Endothelial cell of umbilical vein (primary cell): ENCODE measurements at regions not wholly inside any gene's neighbourhood (a gene's known extent, or its start where the extent isn't known, plus 50 kb on each side); places are given as distances from the start of the nearest gene placed in this dataset.

Experiments used
- BruUV-seq: library from RNA; stranded (reverse); fragments of 400-500 nt; replicated peaks from 2 replicates; lab custom pipeline; 2021; lab: Mats Ljungman, UMichigan
- CTCF ChIA-PET: fragments of 300-600, 350-600 bp; sonication (Branson Sonifier 250); formaldehyde crosslinking; loops from one replicate; lab custom pipeline; 2021; ENCODE audit warnings: antibody characterized with exemption, inconsistent platforms; lab: Charles Lee
- POLR2A ChIA-PET: fragments of 300-600, 350-600 bp; sonication (Branson Sonifier 250); formaldehyde crosslinking; loops from one replicate; lab custom pipeline; 2021; ENCODE audit warnings: antibody characterized with exemption, inconsistent platforms; lab: Charles Lee
- DNase-seq: peaks from one replicate; pipeline ENCODE4 v3.0.0-alpha.2; 2011; ENCODE audit warnings: low read depth, low spot score
- FAIRE-seq: peaks from 2 replicates; lab custom pipeline; 2011; peaks lifted over from hg19 to GRCh38; lab: Jason Lieb, UNC
- H2AFZ ChIP-seq: 2 replicates; pipeline ENCODE4 v1.6.0; 2012; ENCODE audit warnings: low read depth, low read length, control low read depth, inconsistent platforms
- H3K27ac ChIP-seq: 2 replicates; pipeline ENCODE4 v1.5.1; 2011; ENCODE audit warnings: low read depth, mild to moderate bottlenecking, control low read depth, low read length, moderate library complexity; ENCODE audit not compliant: insufficient read depth
- H3K27me3 ChIP-seq, 2 experiments: 2 replicates each; pipeline versions ENCODE4 v1.6.0 to v1.6.1; 2011; ENCODE audit warnings: low read length in 2 of 2, mixed read lengths in 1 of 2; ENCODE audit not compliant: control insufficient read depth in 2 of 2, insufficient read depth in 2 of 2
- H3K36me3 ChIP-seq, 2 experiments: 2 replicates in 1 of 2; 3 replicates in 1 of 2; pipeline ENCODE4 v1.5.1; 2011; ENCODE audit warnings: low read length in 2 of 2, mild to moderate bottlenecking in 1 of 2, moderate library complexity in 1 of 2; ENCODE audit not compliant: control insufficient read depth in 2 of 2, insufficient read depth in 2 of 2; ENCODE audit errors: extremely low read depth in 1 of 2
- H3K4me1 ChIP-seq: 3 replicates; pipeline ENCODE4 v1.5.1; 2011; ENCODE audit warnings: mild to moderate bottlenecking, low read length; ENCODE audit not compliant: control insufficient read depth, insufficient read depth; ENCODE audit errors: extremely low read depth
- H3K4me2 ChIP-seq: 2 replicates; pipeline ENCODE4 v1.6.1; 2011; ENCODE audit warnings: low read length, control low read depth, mixed read lengths; ENCODE audit not compliant: insufficient read depth
- H3K4me3 ChIP-seq, 3 experiments: fragments of 200-600 bp in 1 of 3; sonication (generic), shearing (Covaris generic) in 1 of 3; replicated peaks in 1 of 3; 2 replicates each; pipeline ENCODE4 v1.5.1; 2011 to 2016; ENCODE audit warnings: control low read depth in 3 of 3, low read length in 3 of 3, mild to moderate bottlenecking in 2 of 3, inconsistent platforms in 1 of 3, low read depth in 1 of 3, moderate library complexity in 1 of 3; ENCODE audit not compliant: insufficient read depth in 1 of 3
- H3K79me2 ChIP-seq: 2 replicates; pipeline ENCODE4 v1.6.0; 2012; ENCODE audit warnings: low read length, inconsistent platforms; ENCODE audit not compliant: control insufficient read depth, insufficient read depth
- H3K9ac ChIP-seq: replicated peaks from 2 replicates; pipeline ENCODE3; 2011; ENCODE audit warnings: low read length, control low read depth; ENCODE audit not compliant: insufficient read depth; ENCODE audit errors: extremely low read depth
- H3K9me1 ChIP-seq: replicated peaks from 3 replicates; pipeline ENCODE4 v1.6.0; 2011; ENCODE audit warnings: mild to moderate bottlenecking, low read length; ENCODE audit not compliant: control insufficient read depth, insufficient read depth; ENCODE audit errors: extremely low read depth
- H3K9me3 ChIP-seq: replicated peaks from 2 replicates; pipeline ENCODE4 v1.5.1; 2012; ENCODE audit warnings: low read length, inconsistent platforms; ENCODE audit not compliant: control insufficient read depth, insufficient read depth
- H4K20me1 ChIP-seq: replicated peaks from 2 replicates; pipeline ENCODE3; 2011; ENCODE audit warnings: mild to moderate bottlenecking, low read length; ENCODE audit not compliant: control insufficient read depth, insufficient read depth; ENCODE audit errors: extremely low read depth
- CTCF ChIP-seq, 2 donors: IDR thresholded peaks; 1 replicate in 1 of 2; 2 replicates in 1 of 2; pipeline ENCODE4 v1.5.1; 2011; ENCODE audit warnings: low read length in 2 of 2, mild to moderate bottlenecking in 2 of 2, moderate library complexity in 2 of 2, control low read depth in 1 of 2, inconsistent platforms in 1 of 2, low read depth in 1 of 2; ENCODE audit not compliant: insufficient read depth in 1 of 2; ENCODE audit errors: extremely low read depth in 1 of 2
- EZH2 ChIP-seq: IDR thresholded peaks from 2 replicates; pipeline ENCODE4 v1.6.1; 2012; ENCODE audit warnings: borderline replicate concordance, low read depth, mild to moderate bottlenecking, moderate library complexity, low read length, inconsistent platforms; ENCODE audit not compliant: severe bottlenecking
- FOS ChIP-seq: IDR thresholded peaks from 2 replicates; pipeline ENCODE4 v1.6.1; 2011; ENCODE audit warnings: mild to moderate bottlenecking, low read length, moderate library complexity, borderline replicate concordance; ENCODE audit not compliant: insufficient read depth
- GATA2 ChIP-seq: IDR thresholded peaks from 2 replicates; pipeline ENCODE4 v1.7.0; 2011; ENCODE audit warnings: low read depth, mild to moderate bottlenecking, moderate library complexity, mixed read lengths, low read length; ENCODE audit not compliant: insufficient read length, insufficient read depth
- JUN ChIP-seq: IDR thresholded peaks from 2 replicates; pipeline ENCODE4 v1.6.1; 2011; ENCODE audit warnings: borderline replicate concordance, low read depth; ENCODE audit not compliant: insufficient read length, insufficient read depth
- MYC ChIP-seq: IDR thresholded peaks from one replicate; pipeline ENCODE4 v1.6.1; 2011; ENCODE audit warnings: mild to moderate bottlenecking, low read depth, low read length
- POLR2A ChIP-seq: IDR thresholded peaks from 2 replicates; pipeline ENCODE4 v1.6.1; 2012; ENCODE audit warnings: low read depth, mild to moderate bottlenecking, control low read depth, low read length
- POLR2AphosphoS5 ChIP-seq: IDR thresholded peaks from 2 replicates; pipeline ENCODE4 v1.6.1; 2012; ENCODE audit warnings: low read depth, mild to moderate bottlenecking, control low read depth, low read length, moderate library complexity; ENCODE audit not compliant: insufficient read depth
- dilution Hi-C: fragments of 300-500 bp; cut with MboI; formaldehyde crosslinking; loops from one replicate; pipeline ENCODE4 v1.15.0; 2019; ENCODE audit warnings: low sequenced_read_pairs; ENCODE audit not compliant: extremely low pct_ligation_motif_present
- intact Hi-C: fragments of 100-400 bp; cut with micrococcal nuclease; formaldehyde crosslinking; loops from one replicate; pipeline ENCODE4 v1.10.0; 2022
- TF ChIP-seq, protein P1 (sequence below): IDR thresholded peaks from 2 replicates; pipeline ENCODE4 v1.6.1; 2011; ENCODE audit not compliant: insufficient read depth, insufficient read length

DNA sequence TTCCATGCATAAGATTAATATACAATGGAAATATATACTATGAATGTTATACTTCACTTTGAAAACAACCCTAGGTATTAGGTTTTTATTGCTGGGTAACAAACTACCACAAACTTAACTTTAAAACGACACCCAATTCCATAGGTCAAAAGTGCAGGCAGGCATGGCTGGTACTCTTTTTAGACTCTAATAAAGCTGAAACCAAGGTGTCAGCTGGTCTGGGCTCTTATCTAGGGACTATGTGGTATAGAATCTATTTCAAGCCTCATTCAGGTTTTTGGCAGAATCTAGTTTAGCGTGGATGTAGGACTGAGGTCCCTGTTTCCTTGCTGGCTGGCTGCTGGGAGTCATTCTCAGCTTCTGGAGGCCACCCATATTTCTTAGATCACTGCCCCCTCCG lies 65.0 kb upstream of the TMEM168 start:
- Histone ChIP-seq H3K27ac (no peak overlapping the region), H3K9me3 (no peaks in the 10 kb centered on the region), H3K27me3 (no peaks in the 10 kb centered on the region), H3K36me3 (no peaks in the 10 kb centered on the region), H3K9me1 (no peaks in the 10 kb centered on the region), H3K4me3 (no peak overlapping the region), H3K79me2 (no peaks in the 10 kb centered on the region), H3K4me1 (no peaks in the 10 kb centered on the region), H3K4me2 (no peak overlapping the region), H2AFZ (no peak overlapping the region), H3K9ac (no peak overlapping the region), H4K20me1 (no peaks in the 10 kb centered on the region)
- ChIA-PET POLR2A (no interaction called here), CTCF (interaction anchor here (1.2 kb wide), 1 partner anchor 10 kb away, joined by 3 read pairs; no protein-coding TSS in a partner anchor)
- no TSS peak for BruUV-seq
- DNase-seq (no peak), FAIRE-seq (no peak)
- intact Hi-C loops: no loop called here
- TF ChIP-seq EZH2 (no peak), GATA2 (no peak), POLR2AphosphoS5 (no peak), POLR2A (no peak), CTCF (IDR thresholded peaks at IDR 0.05; ENCODE audit: extremely low read depth in 1 of 2, insufficient read depth in 1 of 2, low read depth in 1 of 2, low read length in 2 of 2) (no peak), JUN (no peak), MYC (no peak), FOS (no peak)
- TF ChIP-seq, protein P1, sequence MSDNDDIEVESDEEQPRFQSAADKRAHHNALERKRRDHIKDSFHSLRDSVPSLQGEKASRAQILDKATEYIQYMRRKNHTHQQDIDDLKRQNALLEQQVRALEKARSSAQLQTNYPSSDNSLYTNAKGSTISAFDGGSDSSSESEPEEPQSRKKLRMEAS: no peak
- dilution Hi-C loops: no loop called here
